Duodenal mucosa (tissue), 2 donors: ENCODE measurements at regions not wholly inside any gene's neighbourhood (a gene's known extent, or its start where the extent isn't known, plus 50 kb on each side); places are given as distances from the start of the nearest gene placed in this dataset.

ENCODE experiments used
- H3K27ac ChIP-seq: one replicate; pipeline ENCODE4 v1.7.0; 2013; ENCODE audit warnings: low read depth, low read length
- H3K27me3 ChIP-seq, 2 donors: one replicate each; pipeline ENCODE4 v1.7.0; 2013; ENCODE audit warnings: low read length in 2 of 2, control low read depth in 1 of 2; ENCODE audit not compliant: insufficient read depth in 2 of 2, control insufficient read depth in 1 of 2
- H3K36me3 ChIP-seq, 2 donors: one replicate each; pipeline ENCODE4 v1.7.0; 2013; ENCODE audit warnings: low read length in 2 of 2, control low read depth in 1 of 2; ENCODE audit not compliant: insufficient read depth in 2 of 2, control insufficient read depth in 1 of 2
- H3K4me1 ChIP-seq, 2 donors: one replicate each; pipeline ENCODE4 v1.7.0; 2013; ENCODE audit warnings: low read length in 2 of 2, control low read depth in 1 of 2; ENCODE audit not compliant: insufficient read depth in 2 of 2, control insufficient read depth in 1 of 2
- H3K4me3 ChIP-seq, 2 donors: one replicate each; pipeline ENCODE4 v1.7.0; 2013; ENCODE audit warnings: low read length in 2 of 2, low read depth in 1 of 2
- H3K9ac ChIP-seq, 2 donors: one replicate each; pipeline ENCODE4 v1.7.0; 2013; ENCODE audit warnings: low read length in 2 of 2, low read depth in 1 of 2
- H3K9me3 ChIP-seq, 2 donors: one replicate each; pipeline ENCODE4 v1.7.0; 2013; ENCODE audit warnings: low read length in 2 of 2, control low read depth in 1 of 2; ENCODE audit not compliant: control insufficient read depth in 1 of 2

- no peaks in the 10 kb centered on the region for H3K36me3 ChIP-seq
- no peak overlapping the region for H3K27ac ChIP-seq
- H3K27me3 ChIP-seq = no peaks in the 10 kb centered on the region
- H3K9me3 ChIP-seq = no peaks in the 10 kb centered on the region
- no peaks in the 10 kb centered on the region for H3K4me1 ChIP-seq
- H3K9ac ChIP-seq = no peak overlapping the region
- H3K4me3 ChIP-seq = no peak overlapping the region
These were observed 1171.1 kb downstream of the TAF11L14 start for GRCh38 chr5:18805376-18805775.

GRCh38 chr5:18807256-18808149, 1173.2 kb downstream of the TAF11L14 start:
- no peak overlapping the region for H3K9ac ChIP-seq

GRCh38 chr5:18811661-18812060, 1176.3 kb downstream of the CDH18 start:
- Histone ChIP-seq H3K9me3 (no peaks in the 10 kb centered on the region), H3K4me3 (no peak overlapping the region), H3K36me3 (no peaks in the 10 kb centered on the region), H3K4me1 (no peaks in the 10 kb centered on the region), H3K27me3 (no peaks in the 10 kb centered on the region), H3K9ac (no peak overlapping the region), H3K27ac (no peak overlapping the region)

More at GRCh38 chr5:18807256-18808149, 1173.2 kb downstream of the TAF11L14 start:
- no peaks in the 10 kb centered on the region for H3K27me3 ChIP-seq
- no peaks in the 10 kb centered on the region for H3K4me1 ChIP-seq
- no peak overlapping the region for H3K27ac ChIP-seq
- no peaks in the 10 kb centered on the region for H3K9me3 ChIP-seq
- no peaks in the 10 kb centered on the region for H3K36me3 ChIP-seq
- H3K4me3 ChIP-seq = no peak overlapping the region

- Histone ChIP-seq H3K27me3 (no peaks in the 10 kb centered on the region), H3K27ac (no peak overlapping the region), H3K4me3 (no peak overlapping the region), H3K36me3 (no peaks in the 10 kb centered on the region), H3K9me3 (no peaks in the 10 kb centered on the region), H3K9ac (no peak overlapping the region), H3K4me1 (no peaks in the 10 kb centered on the region)
These were observed 1159.6 kb downstream of the CDH18 start for GRCh38 chr5:18828351-18828750.

- Histone ChIP-seq H3K27ac (no peak overlapping the region), H3K9ac (no peak overlapping the region), H3K36me3 (no peaks in the 10 kb centered on the region), H3K4me1 (no peaks in the 10 kb centered on the region), H3K27me3 (no peaks in the 10 kb centered on the region), H3K4me3 (no peak overlapping the region), H3K9me3 (no peaks in the 10 kb centered on the region)
These were observed 1158.5 kb downstream of the CDH18 start for GRCh38 chr5:18829539-18829938.

GRCh38 chr5:18850216-18850615, 1137.8 kb downstream of the CDH18 start:
- Histone ChIP-seq H3K36me3 (no peaks in the 10 kb centered on the region), H3K9ac (no peak overlapping the region), H3K27ac (no peak overlapping the region), H3K4me1 (no peaks in the 10 kb centered on the region), H3K4me3 (no peak overlapping the region), H3K27me3 (no peaks in the 10 kb centered on the region), H3K9me3 (peaks cover 0 to 2% of the 10 kb centered on the region in 2 donors)

GRCh38 chr5:18872978-18873377, 1115.0 kb downstream of the CDH18 start:
- Histone ChIP-seq H3K4me1 (no peaks in the 10 kb centered on the region), H3K27me3 (no peaks in the 10 kb centered on the region), H3K9ac (no peak overlapping the region), H3K36me3 (no peaks in the 10 kb centered on the region), H3K27ac (no peak overlapping the region), H3K9me3 (no peaks in the 10 kb centered on the region), H3K4me3 (no peak overlapping the region)

- no peak overlapping the region for H3K9ac ChIP-seq
- no peak overlapping the region for H3K27ac ChIP-seq
- no peaks in the 10 kb centered on the region for H3K27me3 ChIP-seq
- no peak overlapping the region for H3K4me3 ChIP-seq
- H3K9me3 ChIP-seq = no peaks in the 10 kb centered on the region
- no peaks in the 10 kb centered on the region for H3K36me3 ChIP-seq
- H3K4me1 ChIP-seq = no peaks in the 10 kb centered on the region
These were observed 1111.4 kb downstream of the CDH18 start for GRCh38 chr5:18876565-18876964.

GRCh38 chr5:18881615-18882014, 1106.4 kb downstream of the CDH18 start:
- Histone ChIP-seq H3K4me1 (no peaks in the 10 kb centered on the region), H3K9ac (no peak overlapping the region), H3K9me3 (no peaks in the 10 kb centered on the region), H3K4me3 (no peak overlapping the region), H3K27me3 (no peaks in the 10 kb centered on the region), H3K36me3 (no peaks in the 10 kb centered on the region), H3K27ac (no peak overlapping the region)

GRCh38 chr5:18882154-18882553, 1105.8 kb downstream of the CDH18 start:
- no peak overlapping the region for H3K4me3 ChIP-seq
- no peaks in the 10 kb centered on the region for H3K27me3 ChIP-seq
- no peak overlapping the region for H3K27ac ChIP-seq
- H3K9ac ChIP-seq = no peak overlapping the region
- H3K4me1 ChIP-seq = no peaks in the 10 kb centered on the region
- H3K9me3 ChIP-seq = no peaks in the 10 kb centered on the region
- no peaks in the 10 kb centered on the region for H3K36me3 ChIP-seq
